GM18505 (cell line): ENCODE measurements at regions not wholly inside any gene's neighbourhood (a gene's known extent, or its start where the extent isn't known, plus 50 kb on each side); places are given as distances from the start of the nearest gene placed in this dataset.
A peak's percentile ranks its signal among the peaks of the same experiment; 100 is the strongest.

Experiments used
- ATAC-seq: cut with Tn5 transposase; IDR thresholded peaks from one replicate; pipeline ENCODE4 v1.9.1; 2021; ENCODE audit not compliant: unreplicated experiment
- POLR2A ChIP-seq: IDR thresholded peaks from 4 replicates; pipeline ENCODE4 v1.6.1; 2011; ENCODE audit warnings: borderline replicate concordance; ENCODE audit not compliant: insufficient read depth, insufficient read length; ENCODE audit errors: extremely low read depth

DNA sequence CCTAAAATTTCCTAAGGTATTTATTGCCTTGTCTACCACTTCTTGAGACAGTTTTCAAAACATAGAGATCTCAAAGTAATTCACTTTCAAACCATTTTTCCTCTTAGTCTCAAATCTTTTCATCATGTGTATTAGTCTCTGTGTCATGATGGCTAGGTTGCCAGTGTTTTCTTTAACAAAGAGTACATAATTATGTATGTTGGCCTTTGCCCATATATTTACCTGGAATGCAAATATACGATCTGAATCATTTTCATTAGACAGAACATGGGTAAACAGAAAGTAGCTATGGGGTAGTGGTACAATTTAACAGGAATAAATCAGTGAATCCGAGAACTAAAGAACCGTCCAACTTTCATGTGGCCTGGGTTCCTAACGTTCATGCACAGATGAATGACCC, 852.1 kb upstream of the MBL2 start:
- ATAC-seq: no peak
- no peak for TF ChIP-seq POLR2A

DNA sequence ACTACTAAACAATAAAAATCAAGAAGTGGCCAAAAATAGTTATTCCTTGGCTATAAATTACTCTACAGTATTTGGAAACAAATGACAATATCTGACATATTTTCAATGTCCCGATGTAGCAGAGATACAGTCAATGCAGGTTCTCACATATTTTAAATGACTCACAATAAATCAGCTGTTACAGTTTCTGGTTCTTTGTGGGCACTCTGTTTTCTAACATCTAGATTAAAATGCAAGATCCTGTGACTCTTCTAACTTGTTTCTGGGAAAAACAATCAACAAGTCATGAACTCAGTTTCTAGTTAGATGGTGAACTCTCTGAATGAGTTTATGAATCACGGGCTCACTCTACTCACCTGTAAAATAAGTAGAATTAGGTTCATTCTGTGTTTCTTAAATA, 849.6 kb upstream of the MBL2 start:
- TF ChIP-seq POLR2A: no peak
- no peak for ATAC-seq

DNA sequence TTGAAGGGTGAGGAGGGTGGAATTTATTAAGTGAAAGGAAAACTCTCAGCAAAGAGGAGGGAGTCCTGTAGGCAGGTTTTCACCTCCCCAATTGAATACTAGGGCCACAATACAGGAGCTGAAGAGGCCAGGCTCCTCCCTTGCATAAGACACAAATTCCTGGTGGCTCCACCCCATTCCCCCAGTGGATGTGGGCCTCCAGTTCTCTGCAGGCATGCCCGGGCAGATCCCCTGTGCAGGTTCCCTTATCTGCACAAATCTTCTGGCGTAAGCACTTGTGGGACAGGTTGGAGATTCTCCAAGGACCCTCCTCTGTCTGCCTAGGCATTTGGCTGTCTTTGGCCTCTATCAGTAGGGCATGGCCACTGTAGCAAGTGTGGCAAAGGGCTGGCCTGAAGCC, 847.1 kb upstream of the MBL2 start:
- no peak for ATAC-seq
- TF ChIP-seq POLR2A: no peak

DNA sequence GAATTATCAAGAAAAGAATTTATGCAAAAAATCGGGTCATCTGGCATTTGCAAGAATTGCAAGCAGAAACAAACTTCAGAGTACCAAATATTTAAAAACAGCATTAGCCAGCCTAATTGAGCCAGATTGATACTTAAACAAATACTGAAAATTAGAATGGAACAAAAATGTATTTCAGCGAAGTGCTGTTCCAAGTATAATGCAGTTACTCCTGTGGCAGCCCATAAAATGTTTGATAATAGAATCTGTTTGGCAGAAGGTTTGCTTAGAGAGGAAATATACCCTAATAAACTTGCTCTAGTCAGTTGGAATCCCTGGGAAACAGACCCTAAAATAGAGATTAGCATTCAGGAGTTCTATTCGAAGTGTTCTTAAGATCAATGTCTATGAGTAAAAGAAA, 835.1 kb upstream of the MBL2 start:
- no peak for ATAC-seq
- TF ChIP-seq POLR2A: no peak

DNA sequence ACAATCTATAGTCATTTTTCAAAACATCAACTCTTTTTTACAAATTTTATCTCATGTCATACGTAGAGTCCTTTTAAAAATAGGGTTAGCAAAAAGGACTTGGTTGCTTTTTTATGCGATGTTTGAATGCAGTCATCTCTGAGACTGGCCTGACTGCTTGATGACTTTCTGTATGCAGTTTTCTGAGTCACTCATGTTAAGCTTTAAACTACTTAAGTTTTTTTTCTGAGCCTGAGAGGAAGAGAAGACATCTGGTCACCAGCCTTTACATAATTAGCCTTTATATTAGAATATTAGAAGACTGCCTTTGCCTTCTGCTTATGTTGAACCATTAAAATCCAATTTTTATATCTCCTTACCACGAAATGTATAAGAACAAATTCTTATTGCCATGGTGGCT, 834.4 kb upstream of the MBL2 start:
- ATAC-seq: no peak
- TF ChIP-seq POLR2A: no peak

DNA sequence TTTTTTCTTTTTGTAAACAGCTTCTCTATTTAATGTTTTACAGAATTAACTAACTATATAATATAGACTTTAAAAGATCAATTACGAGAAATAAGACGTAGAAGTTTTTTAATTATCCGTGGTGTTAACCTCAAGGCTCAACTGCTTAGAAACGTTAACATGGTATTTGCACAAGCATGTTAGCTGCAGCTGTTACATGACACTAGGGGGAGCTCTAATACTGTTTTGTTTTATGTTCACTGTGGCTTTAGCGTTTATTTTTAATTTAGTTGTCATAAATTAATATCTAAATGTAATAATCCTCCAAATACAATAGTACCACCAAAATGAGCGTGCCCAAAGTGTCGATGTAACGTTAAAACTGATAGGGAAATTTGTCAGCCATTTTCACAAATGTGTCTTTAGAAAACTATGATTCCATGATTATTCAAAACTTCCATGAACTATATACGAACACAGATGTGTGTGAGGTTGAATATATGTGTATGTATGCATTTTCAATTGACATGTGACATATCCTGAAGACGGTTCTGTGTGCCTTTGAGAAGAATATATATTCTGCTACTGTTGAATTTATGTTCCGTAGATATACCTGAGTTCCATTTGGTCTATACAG, 828.8 kb upstream of the MBL2 start:
- peak; percentile 83 for ATAC-seq

DNA sequence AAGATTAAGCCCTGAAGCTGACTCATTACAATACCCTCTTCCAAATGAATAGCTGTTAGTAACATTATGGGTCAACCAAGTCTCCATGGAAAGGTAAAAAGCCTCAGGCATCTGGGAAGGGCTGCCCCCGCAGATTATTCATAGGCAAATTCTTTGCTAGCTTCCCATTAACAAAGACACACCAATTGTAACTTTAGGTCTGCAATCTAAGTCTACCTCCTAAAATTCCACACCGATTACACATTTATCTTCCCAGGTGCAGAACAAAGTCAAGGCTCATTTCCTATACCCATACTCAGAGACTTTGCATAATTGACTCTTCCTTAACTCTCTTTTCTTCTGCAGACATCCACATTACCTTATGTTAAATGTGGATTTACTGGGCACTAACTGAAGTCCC, 826.3 kb upstream of the MBL2 start:
- no peak for TF ChIP-seq POLR2A
- ATAC-seq: no peak

More for the DNA sequence above, 828.8 kb upstream of the MBL2 start:
- TF ChIP-seq POLR2A: no peak

DNA sequence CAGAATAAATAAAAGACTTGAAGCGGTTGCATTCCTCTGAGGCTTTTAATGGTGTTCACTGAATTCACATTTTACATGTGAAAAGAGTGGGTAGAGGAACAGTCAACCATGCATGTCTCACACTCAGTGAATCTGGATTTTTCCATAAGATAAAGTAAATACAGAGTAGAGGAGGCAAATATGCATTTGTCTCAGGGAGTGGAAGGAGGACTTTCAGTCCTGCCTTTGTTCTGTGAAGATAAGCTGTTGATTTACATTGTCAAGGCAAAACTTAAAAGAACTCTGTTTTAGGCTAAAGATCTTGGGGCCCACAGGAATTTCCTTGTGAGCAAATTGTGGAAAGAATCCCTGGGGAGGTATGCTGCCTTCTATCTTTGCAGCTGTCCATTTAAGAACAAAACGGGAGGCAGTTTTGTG, 825.3 kb upstream of the MBL2 start:
- no peak for TF ChIP-seq POLR2A
- no peak for ATAC-seq

DNA sequence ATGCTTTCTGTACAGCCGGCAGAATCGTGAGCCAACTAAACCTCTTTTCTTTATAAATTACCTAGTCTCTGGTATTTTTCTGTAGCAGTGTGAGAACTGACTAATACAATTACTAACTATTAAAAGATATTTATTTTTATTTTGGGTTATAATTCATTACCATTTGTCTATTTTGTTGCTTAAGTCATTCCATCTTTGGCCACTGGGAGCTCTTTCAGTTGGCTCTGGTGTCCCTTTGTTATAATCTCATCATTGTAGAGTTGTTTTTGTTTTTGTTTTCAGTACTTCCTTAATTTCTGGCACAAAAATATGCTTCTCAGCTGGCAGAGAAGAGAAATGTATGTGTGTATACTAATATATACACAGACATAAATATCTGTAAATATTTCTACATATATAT, 807.9 kb upstream of the MBL2 start:
- no peak for ATAC-seq

DNA sequence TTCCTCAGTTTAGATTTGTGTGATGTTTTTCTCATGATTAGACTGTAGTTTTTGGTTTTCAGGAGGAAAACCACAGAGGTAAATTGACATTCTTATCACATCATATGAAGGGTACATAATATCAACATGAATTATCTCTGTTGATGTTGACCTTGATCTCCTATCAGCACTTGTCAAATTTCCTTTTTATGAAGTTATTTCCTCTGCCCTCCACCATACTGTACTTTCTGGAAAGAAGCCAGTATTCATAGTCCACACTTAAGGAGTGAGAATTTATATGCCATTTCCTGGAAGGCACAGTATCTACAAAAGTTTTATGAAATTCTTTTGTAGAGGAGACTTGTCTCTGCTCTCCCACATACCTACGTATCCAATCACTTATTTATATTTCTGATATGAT, 807.2 kb upstream of the MBL2 start:
- TF ChIP-seq POLR2A: no peak

More for the DNA sequence above, 807.9 kb upstream of the MBL2 start:
- no peak for TF ChIP-seq POLR2A

DNA sequence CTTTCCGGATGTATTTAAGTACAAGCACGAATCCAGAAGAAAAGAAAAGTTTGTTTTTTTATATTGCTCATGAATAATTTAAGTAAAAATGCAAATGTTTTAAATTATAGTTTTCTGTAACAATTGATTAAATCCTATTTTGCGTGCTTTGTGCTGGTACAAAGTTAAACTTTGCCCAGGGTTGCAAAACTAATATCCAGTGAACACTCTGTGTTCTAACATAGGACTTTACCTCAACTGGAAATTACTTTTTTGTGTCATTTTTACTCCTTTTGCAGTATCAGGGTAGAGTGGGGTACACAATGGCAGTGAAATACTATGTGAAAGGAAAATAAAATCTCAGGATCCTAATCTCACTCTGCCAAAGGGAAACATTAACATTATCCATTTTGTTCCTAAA, 801.4 kb upstream of the MBL2 start:
- ATAC-seq: no peak
- no peak for TF ChIP-seq POLR2A

More for the DNA sequence above, 807.2 kb upstream of the MBL2 start:
- ATAC-seq: no peak

DNA sequence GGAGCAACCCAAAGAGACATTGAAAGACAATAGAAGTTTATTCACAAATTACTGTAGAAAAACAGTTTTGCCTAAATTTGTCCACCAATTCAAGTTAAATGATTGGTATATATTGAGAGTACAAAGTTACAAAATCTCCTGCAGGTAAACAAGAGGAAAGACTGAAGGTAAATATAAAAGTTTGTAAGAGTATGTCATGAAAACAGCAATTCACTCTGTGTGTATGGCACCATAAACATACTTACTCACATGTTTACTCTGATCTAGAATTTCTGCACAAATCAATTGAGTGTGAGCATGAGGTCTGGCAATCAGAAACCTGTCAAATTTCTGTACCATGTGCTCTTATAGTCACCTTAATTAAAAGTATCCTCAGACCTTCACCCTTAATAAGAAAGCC, 800.9 kb upstream of the MBL2 start:
- no peak for ATAC-seq

DNA sequence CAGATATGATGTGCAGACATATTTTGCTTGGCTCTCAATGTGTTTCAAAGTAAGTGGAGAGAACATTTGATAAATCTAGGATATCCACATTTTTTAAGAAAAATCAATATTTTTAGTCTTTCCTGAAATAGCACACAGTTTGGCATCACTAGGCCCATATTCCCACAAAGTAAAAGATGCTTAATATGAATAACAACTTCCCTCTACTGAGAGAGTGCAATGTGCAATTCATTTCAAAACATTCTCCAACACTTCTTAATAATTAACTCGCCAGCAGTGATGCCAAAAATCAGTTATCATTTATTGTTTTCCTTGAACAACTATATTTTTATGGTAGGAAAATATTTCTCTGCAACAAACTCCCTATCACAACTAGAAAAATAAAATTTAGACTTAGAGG, 800.2 kb upstream of the MBL2 start:
- TF ChIP-seq POLR2A: no peak
- ATAC-seq: no peak

More for the DNA sequence above, 800.9 kb upstream of the MBL2 start:
- no peak for TF ChIP-seq POLR2A

DNA sequence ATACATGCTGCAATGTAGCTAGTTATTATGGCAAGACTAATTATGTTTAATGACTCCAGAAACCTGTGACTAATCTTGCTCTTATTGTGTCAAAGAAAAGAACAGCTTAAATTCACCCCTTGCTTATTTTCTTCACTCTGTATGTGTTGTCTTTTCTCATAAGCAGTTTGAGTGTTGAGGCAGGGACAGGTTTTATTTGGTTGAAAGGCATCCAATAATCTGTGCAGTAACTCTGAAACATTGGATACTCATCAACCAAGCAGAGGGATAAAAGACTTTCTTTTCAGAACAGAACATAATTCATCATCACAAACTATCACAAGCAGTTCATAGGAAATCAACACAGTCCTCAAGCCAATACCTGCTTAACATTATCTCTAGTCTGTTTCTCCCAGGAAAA, 797.6 kb upstream of the MBL2 start:
- no peak for ATAC-seq
- TF ChIP-seq POLR2A: no peak

DNA sequence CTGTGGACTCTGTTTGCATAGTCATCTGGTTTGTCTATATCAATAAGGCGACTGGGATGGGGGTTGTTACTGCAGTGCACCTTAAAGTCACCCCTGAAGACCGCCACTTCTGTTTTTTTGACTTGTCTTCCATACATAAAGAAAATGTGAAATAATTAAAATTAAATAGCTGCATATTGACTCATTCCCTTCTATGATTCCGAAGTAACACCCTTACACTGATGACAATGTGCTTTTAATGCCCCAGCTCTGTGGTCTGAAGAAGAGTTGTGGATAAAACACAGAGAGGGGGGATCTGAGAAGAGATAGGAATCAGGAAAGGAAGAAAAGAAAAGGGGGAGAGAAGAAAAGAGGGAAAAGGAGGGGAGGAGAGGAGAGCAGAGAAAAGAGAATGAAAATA, 796.9 kb upstream of the MBL2 start:
- no peak for TF ChIP-seq POLR2A
- ATAC-seq: no peak
